MM.1S (cell line): ENCODE measurements at regions not wholly inside any gene's neighbourhood (a gene's known extent, or its start where the extent isn't known, plus 50 kb on each side); places are given as distances from the start of the nearest gene placed in this dataset.

Source experiments
- EZH2 ChIP-seq: fragments of 300-600 bp; sonication (generic); optimal IDR thresholded peaks from 2 replicates; pipeline ENCODE3; 2017; ENCODE audit warnings: low read depth, mild to moderate bottlenecking, antibody characterized with exemption, low read length, mixed read lengths
- EZH2phosphoT487 ChIP-seq: fragments of 300-600 bp; sonication (generic); IDR thresholded peaks from 2 replicates; pipeline ENCODE4 v1.6.1; 2018; ENCODE audit warnings: antibody characterized with exemption, low read length
- TF ChIP-seq, protein P1 (sequence below): fragments of 300-600 bp; sonication (generic); IDR thresholded peaks from 2 replicates; pipeline ENCODE4 v1.5.1; 2016; ENCODE audit warnings: antibody characterized with exemption, low read length, mixed read lengths

DNA sequence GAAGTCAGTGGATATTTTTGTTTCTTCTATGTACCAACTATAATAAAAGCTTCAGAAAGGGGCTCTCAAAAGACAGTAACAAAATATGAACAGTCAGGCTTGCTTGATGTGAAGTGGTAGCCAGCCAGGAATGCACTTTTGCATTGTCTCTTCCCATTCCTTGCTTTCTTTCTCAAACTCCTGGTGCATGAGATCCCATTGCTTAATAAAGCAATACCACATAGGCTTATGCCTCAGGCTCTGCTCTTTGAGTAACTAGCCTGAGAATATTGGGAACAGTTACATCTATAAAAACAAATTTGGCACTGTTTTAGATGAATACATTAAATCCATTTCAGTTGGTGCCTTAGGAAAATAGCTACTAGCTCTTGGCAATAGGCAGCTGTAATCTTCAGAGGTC, 62.6 kb upstream of the ST6GAL2 start:
- TF ChIP-seq EZH2 (no peak), EZH2phosphoT487 (no peak)
- TF ChIP-seq, protein P1, sequence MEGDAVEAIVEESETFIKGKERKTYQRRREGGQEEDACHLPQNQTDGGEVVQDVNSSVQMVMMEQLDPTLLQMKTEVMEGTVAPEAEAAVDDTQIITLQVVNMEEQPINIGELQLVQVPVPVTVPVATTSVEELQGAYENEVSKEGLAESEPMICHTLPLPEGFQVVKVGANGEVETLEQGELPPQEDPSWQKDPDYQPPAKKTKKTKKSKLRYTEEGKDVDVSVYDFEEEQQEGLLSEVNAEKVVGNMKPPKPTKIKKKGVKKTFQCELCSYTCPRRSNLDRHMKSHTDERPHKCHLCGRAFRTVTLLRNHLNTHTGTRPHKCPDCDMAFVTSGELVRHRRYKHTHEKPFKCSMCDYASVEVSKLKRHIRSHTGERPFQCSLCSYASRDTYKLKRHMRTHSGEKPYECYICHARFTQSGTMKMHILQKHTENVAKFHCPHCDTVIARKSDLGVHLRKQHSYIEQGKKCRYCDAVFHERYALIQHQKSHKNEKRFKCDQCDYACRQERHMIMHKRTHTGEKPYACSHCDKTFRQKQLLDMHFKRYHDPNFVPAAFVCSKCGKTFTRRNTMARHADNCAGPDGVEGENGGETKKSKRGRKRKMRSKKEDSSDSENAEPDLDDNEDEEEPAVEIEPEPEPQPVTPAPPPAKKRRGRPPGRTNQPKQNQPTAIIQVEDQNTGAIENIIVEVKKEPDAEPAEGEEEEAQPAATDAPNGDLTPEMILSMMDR = no peak
